Mesendoderm (in vitro differentiated cells): ENCODE measurements at regions not wholly inside any gene's neighbourhood (a gene's known extent, or its start where the extent isn't known, plus 50 kb on each side); places are given as distances from the start of the nearest gene placed in this dataset.

Experiments used
- DNase-seq: peaks from one replicate; pipeline ENCODE4 v3.0.0; 2013
- H2AK5ac ChIP-seq: 2 replicates; pipeline ENCODE4 v1.6.1; 2013; ENCODE audit warnings: low read length, inconsistent platforms
- H2BK120ac ChIP-seq: 2 replicates; pipeline ENCODE4 v1.6.1; 2013; ENCODE audit warnings: low read depth, mild to moderate bottlenecking, low read length, moderate library complexity, mixed read lengths
- H2BK15ac ChIP-seq: replicated peaks from 2 replicates; pipeline ENCODE4 v1.6.1; 2013; ENCODE audit warnings: low read depth, mild to moderate bottlenecking, moderate library complexity
- H2BK5ac ChIP-seq: 2 replicates; pipeline ENCODE4 v1.6.1; 2013; ENCODE audit warnings: low read length, inconsistent platforms
- H3K18ac ChIP-seq: 2 replicates; pipeline ENCODE4 v1.6.1; 2013; ENCODE audit warnings: mild to moderate bottlenecking, low read length, mixed read lengths
- H3K23ac ChIP-seq: one replicate; pipeline ENCODE4 v1.6.1; 2013; ENCODE audit warnings: low read length
- H3K27ac ChIP-seq: 2 replicates; pipeline ENCODE4 v1.5.1; 2013; ENCODE audit warnings: low read depth, mild to moderate bottlenecking, inconsistent platforms, low read length, moderate library complexity
- H3K27me3 ChIP-seq: 2 replicates; pipeline ENCODE4 v1.6.1; 2013; ENCODE audit warnings: low read length, control low read depth, mild to moderate bottlenecking, inconsistent platforms; ENCODE audit not compliant: insufficient read depth, poor library complexity
- H3K36me3 ChIP-seq: 2 replicates; pipeline ENCODE4 v1.6.1; 2013; ENCODE audit warnings: low read length, inconsistent platforms; ENCODE audit not compliant: control insufficient read depth, insufficient read depth
- H3K4ac ChIP-seq: one replicate; pipeline ENCODE4 v1.6.1; 2013; ENCODE audit warnings: low read depth, mild to moderate bottlenecking, low read length, moderate library complexity
- H3K4me1 ChIP-seq: 2 replicates; pipeline ENCODE4 v1.6.1; 2013; ENCODE audit warnings: low read depth, low read length, inconsistent platforms; ENCODE audit not compliant: control insufficient read depth
- H3K4me2 ChIP-seq: 2 replicates; pipeline ENCODE4 v1.6.1; 2013; ENCODE audit warnings: low read length
- H3K4me3 ChIP-seq: 2 replicates; pipeline ENCODE4 v1.5.1; 2013; ENCODE audit warnings: mild to moderate bottlenecking, low read length
- H3K56ac ChIP-seq: one replicate; pipeline ENCODE4 v1.6.1; 2013; ENCODE audit warnings: low read length
- H3K79me1 ChIP-seq: 2 replicates; pipeline ENCODE4 v1.6.1; 2013; ENCODE audit warnings: low read length, inconsistent platforms
- H3K79me2 ChIP-seq: 2 replicates; pipeline ENCODE4 v1.6.1; 2013; ENCODE audit warnings: mild to moderate bottlenecking, low read length; ENCODE audit not compliant: control insufficient read depth, insufficient read depth
- H3K9ac ChIP-seq: 2 replicates; pipeline ENCODE4 v1.6.1; 2013; ENCODE audit warnings: low read length, inconsistent platforms
- H4K5ac ChIP-seq: one replicate; pipeline ENCODE4 v1.6.1; 2013; ENCODE audit warnings: low read length
- H4K8ac ChIP-seq: one replicate; pipeline ENCODE4 v1.6.1; 2013; ENCODE audit warnings: low read depth, mild to moderate bottlenecking, control low read depth, low read length, moderate library complexity
- WGBS: extraction: QIAGEN DNeasy Blood & Tissue Kit; methylation state at CpG from one replicate; pipeline ENCODE4 v1.1.7; 2013; ENCODE audit warnings: low lambda C conversion rate, missing lambda C conversion rate; ENCODE audit not compliant: insufficient coverage; ENCODE audit errors: extremely low coverage; 5-methylcytosine and 5-hydroxymethylcytosine counted together

GRCh38 chr2:153420394-153420793 lies 58.2 kb downstream of the RPRM start:
- Histone ChIP-seq H4K8ac (no peak overlapping the region), H3K27me3 (no peaks in the 10 kb centered on the region), H3K36me3 (no peaks in the 10 kb centered on the region), H3K18ac (no peak overlapping the region), H3K4me1 (no peaks in the 10 kb centered on the region), H3K23ac (no peak overlapping the region), H2BK15ac (no peak overlapping the region), H3K4me2 (no peak overlapping the region), H3K79me2 (no peaks in the 10 kb centered on the region), H2BK120ac (no peak overlapping the region), H3K79me1 (no peaks in the 10 kb centered on the region), H3K27ac (no peak overlapping the region), H2AK5ac (no peak overlapping the region), H3K9ac (no peak overlapping the region), H3K4me3 (no peak overlapping the region), H3K56ac (no peak overlapping the region), H4K5ac (no peak overlapping the region), H3K4ac (no peak overlapping the region), H2BK5ac (no peak overlapping the region)
- no peak for DNase-seq
- WGBS = no CpG with 5 or more reads among the region's 1 CpG

GRCh38 chr2:153417077-153417476 lies 61.5 kb downstream of the RPRM start:
- no peak for DNase-seq
- Histone ChIP-seq H3K36me3 (no peaks in the 10 kb centered on the region), H4K8ac (no peak overlapping the region), H3K4me3 (no peak overlapping the region), H3K18ac (no peak overlapping the region), H3K9ac (no peak overlapping the region), H3K4ac (no peak overlapping the region), H3K79me2 (no peaks in the 10 kb centered on the region), H3K27ac (no peak overlapping the region), H3K79me1 (no peaks in the 10 kb centered on the region), H3K4me1 (no peaks in the 10 kb centered on the region), H2BK15ac (no peak overlapping the region), H3K27me3 (no peaks in the 10 kb centered on the region), H4K5ac (no peak overlapping the region), H2BK120ac (no peak overlapping the region), H3K56ac (no peak overlapping the region), H3K4me2 (no peak overlapping the region), H2BK5ac (no peak overlapping the region), H3K23ac (no peak overlapping the region), H2AK5ac (no peak overlapping the region)
- no CpG with 5 or more reads among the region's 1 CpG for WGBS

- no peak overlapping the region for H4K8ac ChIP-seq
- H2BK120ac ChIP-seq = no peak overlapping the region
- no peak overlapping the region for H2BK5ac ChIP-seq
- H3K36me3 ChIP-seq = no peaks in the 10 kb centered on the region
- no peak overlapping the region for H3K23ac ChIP-seq
- H4K5ac ChIP-seq = no peak overlapping the region
- no peak overlapping the region for H3K4ac ChIP-seq
- H3K56ac ChIP-seq = no peak overlapping the region
- no peak overlapping the region for H2AK5ac ChIP-seq
- no peaks in the 10 kb centered on the region for H3K4me1 ChIP-seq
- no peak overlapping the region for H3K27ac ChIP-seq
- H3K79me1 ChIP-seq = no peaks in the 10 kb centered on the region
- no peak overlapping the region for H2BK15ac ChIP-seq
- H3K9ac ChIP-seq = no peak overlapping the region
- no peaks in the 10 kb centered on the region for H3K27me3 ChIP-seq
- no peak overlapping the region for H3K4me3 ChIP-seq
- no peak for DNase-seq
- no peak overlapping the region for H3K4me2 ChIP-seq
- WGBS = no CpG with 5 or more reads among the region's 1 CpG
- no peak overlapping the region for H3K18ac ChIP-seq
- no peaks in the 10 kb centered on the region for H3K79me2 ChIP-seq
Observed at GRCh38 chr2:153416071-153416470, 62.5 kb downstream of the RPRM start.

GRCh38 chr2:153408710-153409385 lies 69.7 kb downstream of the RPRM start:
- no peak overlapping the region for H4K8ac ChIP-seq
- H4K5ac ChIP-seq = no peak overlapping the region
- H2AK5ac ChIP-seq = no peak overlapping the region
- H3K36me3 ChIP-seq = no peaks in the 10 kb centered on the region
- no peaks in the 10 kb centered on the region for H3K79me2 ChIP-seq
- no peak for DNase-seq
- no peak overlapping the region for H3K23ac ChIP-seq
- no peak overlapping the region for H3K9ac ChIP-seq
- no peak overlapping the region for H3K4me3 ChIP-seq
- H2BK5ac ChIP-seq = no peak overlapping the region
- peaks cover 2% of the 10 kb centered on the region for H3K4me1 ChIP-seq
- no peak overlapping the region for H2BK120ac ChIP-seq
- no CpG with 5 or more reads among the region's 3 CpGs for WGBS
- H3K18ac ChIP-seq = no peak overlapping the region
- no peaks in the 10 kb centered on the region for H3K27me3 ChIP-seq
- H2BK15ac ChIP-seq = no peak overlapping the region
- H3K79me1 ChIP-seq = no peaks in the 10 kb centered on the region
- H3K56ac ChIP-seq = no peak overlapping the region
- H3K4ac ChIP-seq = no peak overlapping the region
- no peak overlapping the region for H3K27ac ChIP-seq
- H3K4me2 ChIP-seq = no peak overlapping the region

- H3K4me2 ChIP-seq = no peak overlapping the region
- H2AK5ac ChIP-seq = no peak overlapping the region
- H3K79me1 ChIP-seq = no peaks in the 10 kb centered on the region
- no peak overlapping the region for H3K23ac ChIP-seq
- H2BK15ac ChIP-seq = no peak overlapping the region
- H3K4ac ChIP-seq = no peak overlapping the region
- H3K27me3 ChIP-seq = no peaks in the 10 kb centered on the region
- peaks cover 2% of the 10 kb centered on the region for H3K4me1 ChIP-seq
- no peak overlapping the region for H2BK5ac ChIP-seq
- no peak for DNase-seq
- H3K18ac ChIP-seq = no peak overlapping the region
- no peak overlapping the region for H2BK120ac ChIP-seq
- no peak overlapping the region for H3K27ac ChIP-seq
- H3K9ac ChIP-seq = no peak overlapping the region
- H3K79me2 ChIP-seq = no peaks in the 10 kb centered on the region
- no peaks in the 10 kb centered on the region for H3K36me3 ChIP-seq
- H3K4me3 ChIP-seq = no peak overlapping the region
- WGBS = no CpG with 5 or more reads among the region's 1 CpG
- H3K56ac ChIP-seq = no peak overlapping the region
- H4K5ac ChIP-seq = no peak overlapping the region
- no peak overlapping the region for H4K8ac ChIP-seq
Observed at GRCh38 chr2:153405196-153405595, 73.4 kb downstream of the RPRM start.

GRCh38 chr2:153404792-153405191 lies 73.8 kb downstream of the RPRM start:
- H4K8ac ChIP-seq = no peak overlapping the region
- no peak overlapping the region for H2BK15ac ChIP-seq
- H3K9ac ChIP-seq = no peak overlapping the region
- H3K27me3 ChIP-seq = no peaks in the 10 kb centered on the region
- H2AK5ac ChIP-seq = no peak overlapping the region
- no peak overlapping the region for H4K5ac ChIP-seq
- no peak overlapping the region for H3K4me3 ChIP-seq
- no peak overlapping the region for H3K23ac ChIP-seq
- H3K36me3 ChIP-seq = no peaks in the 10 kb centered on the region
- H3K4me2 ChIP-seq = no peak overlapping the region
- no peak overlapping the region for H3K18ac ChIP-seq
- DNase-seq = no peak
- H2BK120ac ChIP-seq = no peak overlapping the region
- no peak overlapping the region for H3K4ac ChIP-seq
- no peaks in the 10 kb centered on the region for H3K79me2 ChIP-seq
- no peaks in the 10 kb centered on the region for H3K79me1 ChIP-seq
- peaks cover 2% of the 10 kb centered on the region for H3K4me1 ChIP-seq
- no peak overlapping the region for H3K56ac ChIP-seq
- WGBS = no CpG with 5 or more reads among the region's 1 CpG
- no peak overlapping the region for H3K27ac ChIP-seq
- H2BK5ac ChIP-seq = no peak overlapping the region
